Neuronal stem cell (in vitro differentiated cells): ENCODE measurements at regions not wholly inside any gene's neighbourhood (a gene's known extent, or its start where the extent isn't known, plus 50 kb on each side); places are given as distances from the start of the nearest gene placed in this dataset.
"Not testable (repeated sequence)": the region's sequence is repeated elsewhere in the genome, so short reads cannot be mapped to it uniquely, and the experiment has no call there.

Experiments used
- DNase-seq: peaks from one replicate; pipeline ENCODE4 v3.0.0-alpha.2; 2013; ENCODE audit warnings: low spot score
- H2AFZ ChIP-seq: one replicate; pipeline ENCODE4 v1.6.1; 2013; ENCODE audit warnings: mild to moderate bottlenecking, low read length, inconsistent platforms
- H2AK5ac ChIP-seq: 2 replicates; pipeline ENCODE4 v1.6.1; 2013; ENCODE audit warnings: low read depth, mild to moderate bottlenecking, inconsistent platforms, low read length, moderate library complexity, mixed read lengths
- H2BK120ac ChIP-seq: 2 replicates; pipeline ENCODE4 v1.6.1; 2013; ENCODE audit warnings: low read depth, mild to moderate bottlenecking, inconsistent platforms, low read length, moderate library complexity, mixed read lengths
- H2BK12ac ChIP-seq: one replicate; pipeline ENCODE4 v1.6.1; 2013; ENCODE audit warnings: low read length, inconsistent platforms
- H2BK15ac ChIP-seq: 2 replicates; pipeline ENCODE4 v1.6.1; 2013; ENCODE audit warnings: mild to moderate bottlenecking, low read length, inconsistent platforms, mixed read lengths
- H2BK5ac ChIP-seq: one replicate; pipeline ENCODE4 v1.6.1; 2013; ENCODE audit warnings: inconsistent platforms, mild to moderate bottlenecking, low read length, moderate library complexity
- H3K14ac ChIP-seq: one replicate; pipeline ENCODE4 v1.6.1; 2013; ENCODE audit warnings: low read length, inconsistent platforms
- H3K18ac ChIP-seq: 2 replicates; pipeline ENCODE4 v1.6.1; 2013; ENCODE audit warnings: low read length, inconsistent platforms
- H3K23ac ChIP-seq: 2 replicates; pipeline ENCODE4 v1.6.1; 2013; ENCODE audit warnings: low read depth, mild to moderate bottlenecking, mixed read lengths, low read length, inconsistent platforms; ENCODE audit not compliant: poor library complexity
- H3K27ac ChIP-seq: replicated peaks from 3 replicates; pipeline ENCODE4 v1.5.1; 2013; ENCODE audit warnings: low read length, inconsistent platforms
- H3K27me3 ChIP-seq, 3 experiments: 2 replicates each; pipeline ENCODE4 v1.6.1; 2013; ENCODE audit warnings: low read length in 3 of 3, mild to moderate bottlenecking in 2 of 3, inconsistent platforms in 1 of 3, low read depth in 1 of 3, mixed read lengths in 1 of 3, moderate library complexity in 1 of 3; ENCODE audit not compliant: control insufficient read depth in 3 of 3, insufficient read depth in 3 of 3
- H3K36me3 ChIP-seq, 2 donors: replicated peaks in 1 of 2; 2 replicates each; pipeline ENCODE4 v1.6.1; 2013; ENCODE audit warnings: low read length in 2 of 2; ENCODE audit not compliant: control insufficient read depth in 2 of 2, insufficient read depth in 2 of 2
- H3K4ac ChIP-seq: 2 replicates; pipeline ENCODE4 v1.6.1; 2013; ENCODE audit warnings: inconsistent platforms, mild to moderate bottlenecking, low read length, moderate library complexity
- H3K4me1 ChIP-seq, 2 donors: 1 replicate in 1 of 2; 2 replicates in 1 of 2; pipeline ENCODE4 v1.6.1; 2013; ENCODE audit warnings: low read length in 2 of 2, low read depth in 1 of 2; ENCODE audit not compliant: control insufficient read depth in 2 of 2, insufficient read depth in 1 of 2
- H3K4me2 ChIP-seq: one replicate; pipeline ENCODE4 v1.6.1; 2013; ENCODE audit warnings: mild to moderate bottlenecking, low read length, inconsistent platforms; ENCODE audit not compliant: insufficient read depth, poor library complexity, severe bottlenecking
- H3K4me3 ChIP-seq, 2 donors: 2 replicates each; pipeline ENCODE4 v1.5.1; 2013; ENCODE audit warnings: low read length in 2 of 2, mild to moderate bottlenecking in 2 of 2, inconsistent platforms in 1 of 2, moderate library complexity in 1 of 2
- H3K79me1 ChIP-seq: one replicate; pipeline ENCODE4 v1.6.1; 2013; ENCODE audit warnings: low read depth, mild to moderate bottlenecking, inconsistent platforms, low read length, moderate library complexity
- H3K9ac ChIP-seq: one replicate; pipeline ENCODE4 v1.6.1; 2013; ENCODE audit warnings: mild to moderate bottlenecking, low read depth, low read length, inconsistent platforms; ENCODE audit not compliant: poor library complexity
- H3K9me3 ChIP-seq, 2 donors: replicated peaks in 1 of 2; 2 replicates each; pipeline versions ENCODE3 to v1.6.1; 2013; ENCODE audit warnings: low read length in 2 of 2, mild to moderate bottlenecking in 2 of 2, inconsistent platforms in 1 of 2, low read depth in 1 of 2, mixed read lengths in 1 of 2, moderate library complexity in 1 of 2; ENCODE audit not compliant: control insufficient read depth in 2 of 2, insufficient read depth in 1 of 2
- H4K8ac ChIP-seq: one replicate; pipeline ENCODE4 v1.6.1; 2013; ENCODE audit warnings: low read depth, mild to moderate bottlenecking, inconsistent platforms, low read length, moderate library complexity
- H4K91ac ChIP-seq: one replicate; pipeline ENCODE4 v1.6.1; 2013; ENCODE audit warnings: low read length, low read depth, mild to moderate bottlenecking, inconsistent platforms; ENCODE audit not compliant: poor library complexity
- WGBS, 2 donors: extraction: QIAGEN DNeasy Blood & Tissue Kit; methylation state at CpG; one replicate each; pipeline ENCODE4 v1.1.7; 2013; ENCODE audit warnings: missing lambda C conversion rate in 2 of 2, mixed read lengths in 1 of 2; ENCODE audit not compliant: insufficient read length in 2 of 2, insufficient replicate concordance in 1 of 2; ENCODE audit errors: extremely low coverage in 2 of 2; 5-methylcytosine and 5-hydroxymethylcytosine counted together

GRCh38 chr3:195645872-195646271, 62.1 kb upstream of the APOD start:
- not testable (repeated sequence) for H2BK15ac ChIP-seq, H2BK5ac ChIP-seq, H2BK120ac ChIP-seq, H3K23ac ChIP-seq, DNase-seq, H3K18ac ChIP-seq, H2BK12ac ChIP-seq, H2AK5ac ChIP-seq, H2AFZ ChIP-seq, H3K14ac ChIP-seq, H3K4me3 ChIP-seq, H4K91ac ChIP-seq, H3K27ac ChIP-seq, H3K4ac ChIP-seq, H3K36me3 ChIP-seq, H3K4me2 ChIP-seq, H3K27me3 ChIP-seq, H3K9ac ChIP-seq, H3K79me1 ChIP-seq, H3K4me1 ChIP-seq, H4K8ac ChIP-seq, H3K9me3 ChIP-seq
- whole genome bisulfite sequencing, 2 donors = no CpG with 5 or more reads among the region's 8 CpGs

- not testable (repeated sequence) for DNase-seq, H3K27me3 ChIP-seq, H2BK15ac ChIP-seq, H3K79me1 ChIP-seq, H3K36me3 ChIP-seq, H2BK12ac ChIP-seq, H3K4me2 ChIP-seq, H3K27ac ChIP-seq, H3K4ac ChIP-seq, H4K91ac ChIP-seq, H2AFZ ChIP-seq, H2AK5ac ChIP-seq, H3K14ac ChIP-seq, H3K4me1 ChIP-seq, H3K9me3 ChIP-seq, H3K18ac ChIP-seq, H4K8ac ChIP-seq, H3K23ac ChIP-seq, H2BK120ac ChIP-seq, H3K9ac ChIP-seq, H2BK5ac ChIP-seq, H3K4me3 ChIP-seq
- WGBS, 2 donors = no CpG with 5 or more reads among the region's 11 CpGs
Measured at GRCh38 chr3:195643245-195643644, 59.5 kb upstream of the APOD start.

GRCh38 chr3:195642311-195642710, 58.6 kb upstream of the APOD start:
- DNase-seq, H2BK15ac ChIP-seq, H2BK120ac ChIP-seq: not testable (repeated sequence)

GRCh38 chr3:195638456-195638855, 54.7 kb upstream of the APOD start:
- H2AK5ac ChIP-seq, DNase-seq, H2AFZ ChIP-seq, H3K9me3 ChIP-seq, H3K27ac ChIP-seq, H3K36me3 ChIP-seq, H3K4me2 ChIP-seq, H2BK15ac ChIP-seq, H3K27me3 ChIP-seq, H4K8ac ChIP-seq, H2BK120ac ChIP-seq, H3K4me3 ChIP-seq, H3K14ac ChIP-seq, H3K23ac ChIP-seq, H3K4ac ChIP-seq, H4K91ac ChIP-seq, H2BK12ac ChIP-seq, H3K79me1 ChIP-seq, H2BK5ac ChIP-seq, H3K4me1 ChIP-seq, H3K18ac ChIP-seq, H3K9ac ChIP-seq: not testable (repeated sequence)
- no CpG with 5 or more reads among the region's 10 CpGs for WGBS, 2 donors

More at GRCh38 chr3:195642311-195642710, 58.6 kb upstream of the APOD start:
- not testable (repeated sequence) for H3K4ac ChIP-seq, H3K79me1 ChIP-seq, H2BK5ac ChIP-seq, H4K8ac ChIP-seq, H3K4me2 ChIP-seq, H3K4me3 ChIP-seq, H3K9me3 ChIP-seq, H3K18ac ChIP-seq, H3K27me3 ChIP-seq, H3K9ac ChIP-seq, H2BK12ac ChIP-seq, H3K27ac ChIP-seq, H2AK5ac ChIP-seq, H3K4me1 ChIP-seq, H2AFZ ChIP-seq, H3K14ac ChIP-seq, H4K91ac ChIP-seq, H3K23ac ChIP-seq, H3K36me3 ChIP-seq
- WGBS, 2 donors = no CpG with 5 or more reads among the region's 15 CpGs
